Stimulated activated CD4-positive, alpha-beta T cell treated with anti-CD3 and anti-CD28 coated beads, Interleukin-1b, Interleukin-23, amount 100 ng/mL, for 48 hours (primary cell): ENCODE measurements at regions not wholly inside any gene's neighbourhood (a gene's known extent, or its start where the extent isn't known, plus 50 kb on each side); places are given as distances from the start of the nearest gene placed in this dataset.

Experiments used
- DNase-seq: peaks from one replicate; pipeline ENCODE4 v3.0.0-alpha.2; 2020

DNA sequence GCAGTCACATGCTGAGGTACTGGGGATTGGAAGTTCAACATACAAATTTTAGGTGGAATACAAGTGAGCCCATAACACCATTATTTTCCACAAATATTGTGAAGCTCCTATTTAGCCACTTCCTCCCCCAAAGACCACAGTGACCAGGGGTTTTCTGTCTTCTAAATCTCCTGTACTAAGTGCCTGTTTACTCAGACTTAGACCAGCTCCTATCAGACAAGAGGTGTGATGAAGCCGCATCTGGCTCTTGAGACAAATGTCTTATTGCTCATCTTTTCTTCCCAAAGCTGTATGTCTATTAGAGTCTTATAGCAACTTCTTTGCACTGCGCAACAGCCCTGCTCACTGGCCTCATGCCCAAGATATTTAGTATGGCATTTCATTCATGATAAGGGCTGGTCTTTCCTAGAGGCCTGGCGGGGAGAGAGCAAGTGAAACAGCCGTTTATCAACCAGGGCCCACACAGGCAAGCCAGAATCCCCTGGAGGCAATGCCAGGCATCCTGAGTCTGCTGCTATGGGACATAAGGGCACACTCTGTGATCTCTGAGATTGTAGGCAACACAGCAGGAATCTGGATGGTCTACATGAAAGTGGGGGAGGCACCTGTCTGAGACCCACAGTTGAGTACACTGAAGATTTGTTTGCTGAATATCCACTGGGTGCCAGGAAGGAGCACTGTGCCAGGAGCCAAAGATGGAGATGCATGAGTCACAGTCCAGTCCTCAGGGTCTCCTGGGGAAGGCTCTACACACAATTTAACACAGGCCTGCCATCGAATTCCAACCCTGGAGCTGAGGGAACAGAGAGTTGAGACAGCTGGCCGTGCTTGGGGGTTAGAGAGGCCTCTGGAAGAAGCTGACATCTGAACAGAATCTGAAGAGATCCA is 78.5 kb upstream of the NCAM1 start:
- DNase-seq, result no peak

DNA sequence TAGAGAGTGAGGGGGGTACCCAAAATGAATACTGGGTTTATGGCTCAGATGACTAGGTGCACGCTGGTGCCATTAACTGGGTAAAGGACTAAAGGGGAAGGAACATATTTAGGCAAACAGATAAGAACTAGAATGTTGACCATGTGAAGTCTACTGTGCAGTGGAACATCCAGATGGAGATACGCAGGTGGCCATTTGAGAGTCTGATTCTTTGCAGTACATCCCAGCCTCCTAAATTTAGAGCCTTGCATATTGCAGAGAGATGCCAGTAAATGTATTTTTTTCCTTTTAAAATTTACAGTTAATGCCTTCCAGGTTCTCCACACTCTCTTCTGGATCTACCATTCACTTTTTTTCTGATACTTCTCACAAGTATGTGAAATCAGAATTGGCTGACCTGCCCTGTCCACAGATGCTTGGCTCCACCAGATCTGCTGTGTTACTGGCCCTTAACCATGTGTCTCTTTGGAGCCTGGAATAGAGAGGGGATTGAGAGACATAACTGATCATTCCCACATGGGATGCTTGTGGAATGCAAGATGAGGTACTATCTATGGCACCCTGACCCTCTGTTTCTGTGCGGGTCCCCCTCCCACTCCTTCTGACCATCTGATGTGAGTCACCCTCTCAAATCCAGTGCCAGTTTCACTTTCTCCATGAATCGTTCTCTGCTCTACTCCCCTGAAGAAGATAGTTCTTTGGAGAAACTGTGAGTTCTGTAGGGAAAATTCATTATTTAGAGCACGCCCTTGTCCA is 77.0 kb upstream of the NCAM1 start:
- no peak for DNase-seq

DNA sequence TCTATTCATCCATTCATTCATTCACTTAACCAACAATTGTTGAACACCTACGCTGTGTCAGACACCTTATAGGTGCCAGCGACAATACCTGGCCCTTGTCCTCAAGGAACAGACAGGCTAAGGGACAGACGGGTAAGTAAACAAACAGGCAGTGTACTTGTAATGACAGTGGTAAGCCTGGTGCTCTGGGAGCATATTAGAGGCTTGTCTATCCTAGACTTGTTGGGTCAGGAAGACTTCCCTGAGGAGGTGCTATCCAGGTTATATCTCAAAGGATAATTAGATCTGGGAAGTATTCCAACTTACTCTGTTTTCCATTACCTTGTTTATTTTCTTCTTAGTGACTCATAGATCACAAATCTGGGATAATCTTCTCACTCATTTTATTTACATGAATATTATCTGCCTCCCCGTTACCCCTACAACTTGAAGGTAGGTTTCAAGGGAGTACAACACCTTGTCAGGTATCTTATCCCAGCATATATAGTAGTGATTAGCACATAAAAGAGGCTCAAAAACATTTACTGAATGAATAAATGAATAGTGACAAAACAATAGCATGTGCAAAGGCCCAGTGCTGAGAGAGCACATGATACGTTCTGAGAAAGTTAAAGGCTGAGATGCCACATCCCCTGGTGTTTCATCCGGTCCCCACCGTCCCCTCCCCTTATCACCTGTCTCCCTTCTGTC is 75.3 kb upstream of the NCAM1 start:
- no peak for DNase-seq

DNA sequence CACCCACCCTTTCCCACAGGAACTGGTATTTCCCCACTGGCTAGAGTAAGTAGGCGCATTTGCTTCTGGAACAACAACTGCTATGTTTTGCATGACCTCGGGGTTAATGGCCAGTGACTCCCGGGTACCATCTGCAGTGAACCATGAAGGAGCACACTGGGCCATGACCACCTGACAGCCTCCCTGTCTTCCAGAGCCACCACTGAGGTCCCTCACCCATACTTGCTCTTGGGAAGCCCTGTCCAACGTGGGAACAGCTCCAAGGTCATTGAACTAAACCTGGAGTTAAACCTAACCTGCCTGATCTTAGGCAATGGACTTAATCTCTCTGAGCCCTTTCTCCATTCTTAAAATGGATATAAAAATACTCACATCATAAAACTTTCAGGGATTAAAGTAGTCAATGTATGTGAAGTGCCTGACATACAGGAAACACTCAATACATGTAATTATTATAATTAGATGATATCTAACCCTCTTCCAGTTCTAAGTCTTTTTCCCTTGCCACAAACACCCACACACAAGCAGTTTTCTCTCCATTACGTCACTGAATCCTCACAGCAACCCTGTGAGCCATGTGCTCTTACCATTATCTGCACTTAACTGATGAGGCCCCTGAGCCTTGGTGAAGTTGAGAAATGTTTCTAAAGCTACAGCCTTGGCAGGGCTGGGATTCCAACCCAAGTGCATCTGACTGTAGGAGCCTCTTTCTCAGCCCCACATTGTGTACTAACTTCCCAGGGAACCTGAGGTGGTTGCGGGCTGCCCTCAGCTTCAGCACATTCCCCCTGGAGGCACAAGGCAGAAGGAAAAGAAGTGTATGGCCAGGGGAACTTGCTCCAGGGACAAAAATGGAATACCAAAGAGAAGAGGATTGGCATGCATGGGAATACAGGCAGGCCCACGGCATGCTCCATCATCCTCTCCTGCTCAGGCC is 74.5 kb upstream of the NCAM1 start:
- no peak for DNase-seq

DNA sequence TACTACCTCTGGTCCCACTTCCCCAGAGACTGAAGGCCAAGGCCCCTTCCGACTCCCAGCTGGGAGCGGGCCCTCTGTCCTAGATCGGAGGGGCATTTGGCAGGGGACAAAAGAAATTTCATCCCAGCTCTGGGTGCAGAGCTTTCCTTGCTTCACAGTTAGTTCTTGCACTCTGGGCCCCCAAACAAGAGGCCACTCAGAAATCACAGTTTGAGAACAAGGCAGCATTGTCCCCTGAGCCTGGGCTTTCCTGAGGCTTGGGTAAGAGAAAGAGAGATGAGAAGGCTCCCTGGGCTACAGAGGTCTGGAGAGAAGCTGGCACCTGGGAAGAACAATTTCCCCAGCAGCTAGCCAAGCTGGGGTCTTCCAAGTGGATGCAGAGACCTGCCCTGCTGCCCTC is 71.8 kb upstream of the NCAM1 start:
- DNase-seq, result no peak

DNA sequence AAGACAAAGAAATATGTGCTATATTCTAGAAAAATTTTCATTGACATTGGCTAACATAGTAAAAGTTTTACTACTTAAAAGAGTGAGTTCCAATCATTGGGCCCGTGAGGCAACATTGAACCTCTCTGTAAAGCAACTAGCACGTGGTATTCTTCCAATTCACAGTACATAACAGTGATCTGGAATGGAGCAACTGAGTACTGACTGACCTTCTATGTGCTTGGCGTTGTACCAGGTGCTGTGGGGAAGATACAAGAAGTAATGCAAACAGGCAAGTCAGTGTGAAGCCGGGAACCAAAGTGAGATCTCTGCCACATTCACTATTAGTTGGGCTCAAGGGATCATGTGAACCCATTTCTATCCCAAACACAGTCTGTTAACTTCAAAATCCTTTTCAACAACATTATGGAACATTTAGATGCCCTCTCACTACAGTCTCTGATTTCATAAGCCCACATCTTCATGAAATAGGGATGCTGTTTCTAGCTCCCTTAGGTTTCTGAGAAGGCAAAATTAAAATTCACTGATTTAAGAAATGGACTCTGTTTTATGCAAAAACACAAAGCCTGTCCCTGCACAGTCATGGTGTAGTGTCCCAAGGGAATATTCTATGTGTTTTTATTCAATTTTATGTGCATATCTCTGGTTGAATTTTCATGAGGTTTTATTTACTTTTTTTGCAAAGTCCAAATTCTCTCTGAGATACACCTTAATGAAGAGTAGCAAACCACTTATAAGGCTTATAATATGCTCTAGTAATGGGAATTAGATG is 61.8 kb upstream of the NCAM1 start:
- no peak for DNase-seq

DNA sequence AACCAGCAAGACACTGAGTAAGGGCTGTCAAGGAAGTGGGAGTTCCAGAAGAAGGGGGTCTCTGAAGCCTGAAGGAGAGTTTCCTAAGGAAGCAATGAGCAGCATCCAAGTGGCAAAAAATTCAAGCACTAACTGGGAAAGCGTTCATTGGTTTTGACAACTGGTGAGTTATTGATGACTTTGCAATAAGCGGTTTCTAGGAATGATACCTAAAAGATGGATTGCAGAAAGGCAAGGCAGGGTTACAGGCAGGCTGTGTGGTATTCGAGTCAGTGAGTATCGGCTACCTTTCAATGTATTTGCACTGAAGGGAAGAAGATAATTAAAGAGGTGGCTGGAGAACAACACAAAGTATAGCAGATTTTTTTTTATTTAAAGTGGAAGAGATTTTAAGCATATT is 59.3 kb upstream of the NCAM1 start:
- no peak for DNase-seq

DNA sequence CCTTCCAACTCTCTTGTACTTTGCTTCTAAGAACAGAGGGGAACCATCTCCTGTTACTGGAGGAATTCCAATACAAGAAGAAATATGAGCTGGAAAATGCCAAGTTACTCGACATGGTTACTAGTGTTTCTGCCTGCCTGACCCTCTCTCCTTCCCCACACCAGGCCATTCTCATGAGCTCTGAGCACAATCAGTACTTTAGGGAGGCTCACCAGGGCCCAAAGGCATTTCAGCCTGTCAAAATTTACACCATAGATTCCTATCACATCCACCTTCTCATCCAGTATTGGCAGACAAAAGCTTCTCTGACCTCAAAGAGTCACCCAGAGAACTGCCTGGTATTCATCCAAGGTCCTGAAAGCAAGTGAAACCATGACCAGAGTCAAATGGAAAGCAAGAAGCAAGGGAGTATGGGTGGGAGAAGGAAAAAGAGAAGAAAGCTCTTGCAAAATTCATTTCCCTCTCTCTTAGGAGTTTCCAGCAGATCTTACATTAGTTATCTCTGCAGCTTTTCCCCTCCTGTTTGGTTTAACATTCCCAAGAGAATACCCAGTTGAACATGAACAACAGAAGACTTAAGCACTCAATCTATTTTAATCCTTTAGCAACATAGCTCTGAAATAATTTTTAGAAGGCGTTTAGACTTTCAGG is 58.7 kb upstream of the NCAM1 start:
- DNase-seq, result no peak

DNA sequence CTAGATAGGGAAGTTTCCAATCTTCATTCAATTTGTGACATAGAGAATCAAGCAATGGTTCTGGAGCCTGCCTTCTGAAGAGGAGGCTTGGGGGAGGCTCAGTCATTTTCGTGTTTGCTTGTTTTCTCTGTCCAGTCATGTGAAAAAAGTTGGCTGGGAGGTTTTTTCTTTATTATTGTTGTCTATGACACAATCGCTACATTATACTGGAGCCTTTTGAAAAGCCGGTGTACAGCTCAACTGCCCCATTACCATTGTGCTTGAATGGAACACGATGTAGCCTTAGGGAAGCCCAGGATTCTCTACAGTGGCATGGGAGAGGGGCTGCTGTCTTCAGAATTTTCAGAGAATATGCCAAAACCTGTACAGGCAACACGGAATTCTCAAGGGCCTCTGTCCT is 57.9 kb upstream of the NCAM1 start:
- DNase-seq, result no peak

DNA sequence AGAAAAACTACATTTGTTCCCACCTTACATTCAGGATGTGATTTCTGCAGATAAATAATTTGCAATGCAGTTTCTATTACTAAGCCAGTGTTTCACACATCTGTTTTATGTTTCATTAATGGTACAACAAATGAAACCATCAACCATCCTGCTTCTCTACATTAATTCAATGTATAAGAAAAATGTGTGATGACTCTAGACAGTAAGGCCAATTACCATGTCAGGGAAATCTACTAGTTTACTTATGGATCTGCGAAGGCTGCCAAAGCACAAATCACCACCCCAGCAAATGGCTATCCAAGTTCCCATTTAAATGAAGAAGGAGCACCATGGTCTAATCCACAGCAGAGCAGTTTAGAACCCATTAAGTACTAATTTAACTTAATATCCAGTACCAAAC is 50.1 kb upstream of the NCAM1 start:
- no peak for DNase-seq
